SK-N-SH (cell line): ENCODE measurements at regions not wholly inside any gene's neighbourhood (a gene's known extent, or its start where the extent isn't known, plus 50 kb on each side); places are given as distances from the start of the nearest gene placed in this dataset.

Experiments used
- CTCF ChIA-PET: fragments of 300-600, 350-600 bp; formaldehyde crosslinking; extraction: SDS; loops from one replicate; lab custom pipeline; 2021; lab: Yijun Ruan, JAX
- POLR2A ChIA-PET: fragments of 350-600 bp; sonication (Branson Sonifier 250); formaldehyde crosslinking; extraction: SDS; loops from one replicate; lab custom pipeline; 2020; ENCODE audit warnings: antibody characterized with exemption, inconsistent platforms; lab: Yijun Ruan, JAX
- DNase-seq: peaks from one replicate; pipeline ENCODE4 v3.0.0; 2012
- H2AFZ ChIP-seq: fragments of 200-600 bp; sonication (generic); 2 replicates; pipeline ENCODE4 v1.8.1; 2016; ENCODE audit warnings: antibody characterized with exemption, mild to moderate bottlenecking, low read depth
- H3F3A ChIP-seq: fragments of 200-600 bp; sonication (generic); replicated peaks from 2 replicates; pipeline ENCODE3; 2016; ENCODE audit warnings: antibody characterized with exemption, mild to moderate bottlenecking; ENCODE audit not compliant: insufficient read depth
- H3K27ac ChIP-seq, 2 experiments: fragments of 200-500 bp in 1 of 2; fragments of 200-600 bp in 1 of 2; sonication (Bioruptor generic) in 1 of 2; sonication (generic), shearing (Covaris generic) in 1 of 2; 2 replicates each; pipeline versions ENCODE4 v1.5.1 to v1.6.1; 2014 to 2016; ENCODE audit warnings: low read depth in 2 of 2, inconsistent platforms in 1 of 2, low read length in 1 of 2, mild to moderate bottlenecking in 1 of 2, mixed read lengths in 1 of 2
- H3K27me3 ChIP-seq: fragments of 200-600 bp; sonication (generic), shearing (Covaris generic); 2 replicates; pipeline ENCODE4 v1.6.1; 2016; ENCODE audit warnings: mixed run types; ENCODE audit not compliant: insufficient read depth
- H3K36me3 ChIP-seq, 2 experiments: fragments of 200-500 bp in 1 of 2; fragments of 200-600 bp in 1 of 2; sonication (Bioruptor generic) in 1 of 2; sonication (generic) in 1 of 2; replicated peaks in 1 of 2; 2 replicates each; pipeline versions ENCODE3 to v1.5.1; 2014 to 2016; ENCODE audit warnings: low read length in 1 of 2, mild to moderate bottlenecking in 1 of 2; ENCODE audit not compliant: insufficient read depth in 2 of 2, control insufficient read depth in 1 of 2
- H3K4me1 ChIP-seq, 2 experiments: fragments of 200-500 bp in 1 of 2; fragments of 200-600 bp in 1 of 2; sonication (Bioruptor generic) in 1 of 2; sonication (generic), shearing (Covaris generic) in 1 of 2; 2 replicates each; pipeline versions ENCODE4 v1.5.1 to v1.6.1; 2014 to 2016; ENCODE audit warnings: low read depth in 1 of 2, low read length in 1 of 2, mixed run types in 1 of 2; ENCODE audit not compliant: insufficient read depth in 2 of 2, control insufficient read depth in 1 of 2
- H3K4me2 ChIP-seq: fragments of 200-600 bp; sonication (generic), shearing (Covaris generic); 2 replicates; pipeline ENCODE4 v1.6.1; 2017; ENCODE audit warnings: mixed run types
- H3K4me3 ChIP-seq, 2 experiments: fragments of 200-500 bp in 1 of 2; fragments of 200-600 bp in 1 of 2; sonication (Bioruptor generic) in 1 of 2; sonication (generic), shearing (Covaris generic) in 1 of 2; 2 replicates each; pipeline versions ENCODE4 v1.5.1 to v1.8.1; 2014 to 2016; ENCODE audit warnings: low read depth in 2 of 2, inconsistent platforms in 1 of 2, low read length in 1 of 2, mild to moderate bottlenecking in 1 of 2, mixed read lengths in 1 of 2, moderate library complexity in 1 of 2
- H3K79me2 ChIP-seq: fragments of 200-600 bp; sonication (generic); 2 replicates; pipeline ENCODE4 v1.8.1; 2017; ENCODE audit warnings: mild to moderate bottlenecking; ENCODE audit not compliant: insufficient read depth
- H3K9ac ChIP-seq: fragments of 200-600 bp; sonication (generic); 2 replicates; pipeline ENCODE4 v1.6.1; 2017; ENCODE audit warnings: mixed run types
- H3K9me2 ChIP-seq: fragments of 200-600 bp; sonication (generic); 2 replicates; pipeline ENCODE4 v1.6.1; 2017; ENCODE audit warnings: mixed run types
- H3K9me3 ChIP-seq: fragments of 200-600 bp; sonication (generic); 2 replicates; pipeline ENCODE4 v1.6.1; 2017; ENCODE audit warnings: mixed run types, mild to moderate bottlenecking, moderate library complexity
- H4K20me1 ChIP-seq: fragments of 200-600 bp; sonication (generic); 2 replicates; pipeline ENCODE4 v1.6.1; 2017; ENCODE audit warnings: mild to moderate bottlenecking, mixed run types; ENCODE audit not compliant: insufficient read depth
- CHD2 ChIP-seq: fragments of 150-350 bp; IDR thresholded peaks from 2 replicates; pipeline ENCODE4 v1.6.1; 2018; ENCODE audit warnings: low read length; ENCODE audit not compliant: partially characterized antibody
- ELF1 ChIP-seq: IDR thresholded peaks from 2 replicates; pipeline ENCODE4 v1.4.0; 2012
- FOXM1 ChIP-seq: IDR thresholded peaks from 2 replicates; pipeline ENCODE4 v1.4.0; 2012; ENCODE audit warnings: low read depth, mild to moderate bottlenecking
- JUND ChIP-seq: IDR thresholded peaks from 2 replicates; pipeline ENCODE4 v1.4.0; 2012
- MAX ChIP-seq: IDR thresholded peaks from 2 replicates; pipeline ENCODE4 v1.4.0; 2012; ENCODE audit warnings: low read depth
- MEF2A ChIP-seq: IDR thresholded peaks from 2 replicates; pipeline ENCODE4 v1.4.0; 2012; ENCODE audit warnings: low read depth, borderline replicate concordance
- MXI1 ChIP-seq: IDR thresholded peaks from 2 replicates; pipeline ENCODE4 v1.6.1; 2012; ENCODE audit warnings: mild to moderate bottlenecking, low read depth, low read length, improper control_type of control experiment
- NFIC ChIP-seq: IDR thresholded peaks from 2 replicates; pipeline ENCODE4 v1.4.0; 2012; ENCODE audit warnings: borderline replicate concordance
- NRF1 ChIP-seq: IDR thresholded peaks from 2 replicates; pipeline ENCODE4 v1.6.1; 2012; ENCODE audit warnings: low read depth, mild to moderate bottlenecking, low read length
- RFX5 ChIP-seq: IDR thresholded peaks from 2 replicates; pipeline ENCODE4 v1.6.1; 2012; ENCODE audit warnings: mild to moderate bottlenecking, improper control_type of control experiment, low read length
- RXRA ChIP-seq: IDR thresholded peaks from 2 replicates; pipeline ENCODE4 v1.4.0; 2012; ENCODE audit warnings: low read depth, mild to moderate bottlenecking, borderline replicate concordance
- SIN3A ChIP-seq: IDR thresholded peaks from 2 replicates; pipeline ENCODE4 v1.6.1; 2012; ENCODE audit warnings: low read depth, mild to moderate bottlenecking, low read length, moderate library complexity, borderline replicate concordance
- SMC3 ChIP-seq: IDR thresholded peaks from 2 replicates; pipeline ENCODE4 v1.6.1; 2012; ENCODE audit warnings: low read depth, low read length, improper control_type of control experiment
- TAF1 ChIP-seq: IDR thresholded peaks from 2 replicates; pipeline ENCODE4 v1.6.1; 2012; ENCODE audit warnings: low read depth, mild to moderate bottlenecking, low read length, moderate library complexity, borderline replicate concordance
- TCF12 ChIP-seq: IDR thresholded peaks from 2 replicates; pipeline ENCODE4 v1.4.0; 2012
- TEAD4 ChIP-seq: IDR thresholded peaks from 2 replicates; pipeline ENCODE4 v1.4.0; 2012; ENCODE audit warnings: mild to moderate bottlenecking, borderline replicate concordance; ENCODE audit not compliant: insufficient read depth
- USF2 ChIP-seq: fragments of 150-350 bp; IDR thresholded peaks from 2 replicates; pipeline ENCODE4 v1.6.1; 2017; ENCODE audit warnings: antibody characterized with exemption, low read length, low read depth, borderline replicate concordance
- YY1 ChIP-seq: IDR thresholded peaks from 2 replicates; pipeline ENCODE4 v1.4.0; 2012; ENCODE audit warnings: low read depth, mild to moderate bottlenecking
- ZBTB33 ChIP-seq: IDR thresholded peaks from 2 replicates; pipeline ENCODE4 v1.4.0; 2012; ENCODE audit warnings: low read depth, borderline replicate concordance
- WGBS: methylation state at CpG from one replicate; pipeline ENCODE4 v1.1.6; 2017; ENCODE audit warnings: low lambda C conversion rate; 5-methylcytosine and 5-hydroxymethylcytosine counted together
- TF ChIP-seq, protein P1 (sequence below): IDR thresholded peaks from 2 replicates; pipeline ENCODE4; 2012

DNA sequence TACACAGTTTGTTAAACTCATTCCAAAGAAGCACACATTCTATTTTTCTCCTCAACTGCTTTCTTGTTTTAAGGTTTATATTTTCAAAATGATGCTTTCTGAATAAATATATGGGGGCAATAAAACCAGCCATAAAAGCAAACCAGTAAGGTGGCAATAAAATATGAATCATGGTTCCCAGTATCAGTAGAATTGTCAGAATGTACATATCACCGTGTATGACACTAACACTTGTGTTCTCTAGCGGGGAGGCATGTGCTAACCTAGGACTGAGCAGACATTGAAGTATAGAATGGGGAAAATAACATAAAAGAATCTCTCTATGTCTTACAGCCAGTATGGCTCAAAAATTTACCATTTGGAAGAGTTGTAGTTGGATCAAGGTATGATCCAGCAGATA is 329.9 kb upstream of the ISL1 start:
- Histone ChIP-seq H3K4me2 (no peak overlapping the region), H3K4me3 (no peak overlapping the region), H4K20me1 (no peaks in the 10 kb centered on the region), H3K36me3 (no peaks in the 10 kb centered on the region), H3K9ac (no peak overlapping the region), H3K27ac (no peak overlapping the region), H3K79me2 (no peaks in the 10 kb centered on the region), H3K9me2 (no peaks in the 10 kb centered on the region), H2AFZ (no peak overlapping the region), H3K4me1 (no peaks in the 10 kb centered on the region), H3K27me3 (no peaks in the 10 kb centered on the region), H3K9me3 (no peaks in the 10 kb centered on the region), H3F3A (no peaks in the 10 kb centered on the region)
- ChIA-PET CTCF (no interaction called here), POLR2A (no interaction called here)
- WGBS, result 40% methylated on average over 2 of the region's 2 CpGs
- no peak for DNase-seq
- TF ChIP-seq USF2, result no peak
- TF ChIP-seq, protein P1, sequence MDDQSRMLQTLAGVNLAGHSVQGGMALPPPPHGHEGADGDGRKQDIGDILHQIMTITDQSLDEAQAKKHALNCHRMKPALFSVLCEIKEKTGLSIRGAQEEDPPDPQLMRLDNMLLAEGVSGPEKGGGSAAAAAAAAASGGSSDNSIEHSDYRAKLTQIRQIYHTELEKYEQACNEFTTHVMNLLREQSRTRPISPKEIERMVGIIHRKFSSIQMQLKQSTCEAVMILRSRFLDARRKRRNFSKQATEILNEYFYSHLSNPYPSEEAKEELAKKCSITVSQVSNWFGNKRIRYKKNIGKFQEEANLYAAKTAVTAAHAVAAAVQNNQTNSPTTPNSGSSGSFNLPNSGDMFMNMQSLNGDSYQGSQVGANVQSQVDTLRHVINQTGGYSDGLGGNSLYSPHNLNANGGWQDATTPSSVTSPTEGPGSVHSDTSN, result no peak
- TF ChIP-seq RXRA, result no peak
- TF ChIP-seq FOXM1, result no peak
- no peak for TF ChIP-seq JUND
- no peak for TF ChIP-seq ELF1
- TF ChIP-seq NFIC, result no peak
- no peak for TF ChIP-seq TAF1

DNA sequence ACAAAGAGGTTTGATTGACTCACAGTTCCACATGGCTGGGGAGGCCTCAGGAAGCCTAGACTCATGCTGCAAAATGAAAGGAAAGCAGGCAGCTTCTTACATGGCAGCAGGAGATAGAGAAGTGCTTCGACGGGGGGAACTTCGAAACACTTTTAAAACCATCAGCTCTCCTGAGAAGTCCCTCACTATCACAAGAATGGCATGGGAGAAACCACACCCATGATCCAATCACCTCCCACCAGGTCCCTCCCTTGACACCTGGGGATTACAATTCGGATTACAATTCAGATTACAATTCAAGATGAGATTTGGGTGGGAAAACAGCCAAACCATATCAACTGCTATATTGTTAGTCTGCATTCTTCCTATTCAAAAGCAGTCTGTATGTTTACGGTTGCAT is 322.3 kb upstream of the ISL1 start:
- Histone ChIP-seq H3K9me3 (no peaks in the 10 kb centered on the region), H3K9me2 (no peaks in the 10 kb centered on the region), H4K20me1 (no peaks in the 10 kb centered on the region), H3K36me3 (no peaks in the 10 kb centered on the region), H3F3A (no peaks in the 10 kb centered on the region), H3K4me2 (no peak overlapping the region), H3K4me3 (no peak overlapping the region), H3K79me2 (no peaks in the 10 kb centered on the region), H3K27ac (no peak overlapping the region), H2AFZ (no peak overlapping the region), H3K4me1 (no peaks in the 10 kb centered on the region), H3K27me3 (no peaks in the 10 kb centered on the region), H3K9ac (no peak overlapping the region)
- TF ChIP-seq TCF12 (no peak), JUND (no peak), ZBTB33 (no peak), MAX (no peak), USF2 (no peak), MEF2A (no peak), YY1 (no peak), CHD2 (no peak), TEAD4 (no peak), FOXM1 (no peak), SMC3 (no peak), MXI1 (no peak), RFX5 (no peak), SIN3A (no peak), NRF1 (no peak)
- 45% methylated on average over 5 of the region's 5 CpGs for WGBS
- DNase-seq, result no peak
- ChIA-PET POLR2A (no interaction called here), CTCF (no interaction called here)
